ENCODE measurements at regions not wholly inside any gene's neighbourhood (a gene's known extent, or its start where the extent isn't known, plus 50 kb on each side); places are given as distances from the start of the nearest gene placed in this dataset.

GRCh38 chr10:107232013-107232412 is 67.5 kb upstream of the SORCS1 start:
- no peak overlapping the region for H2AFZ ChIP-seq (ENCODE audit: low read depth, low read length)

GRCh38 chr10:107230887-107231286 is 66.4 kb upstream of the SORCS1 start:
- no peaks in the 10 kb centered on the region for H3K9me3 ChIP-seq (ENCODE audit: low read length)
- H2AFZ ChIP-seq (ENCODE audit: low read depth, low read length), result no peak overlapping the region
- no peak overlapping the region for H3K4me3 ChIP-seq (ENCODE audit: low read length)
- no peaks in the 10 kb centered on the region for H3K4me1 ChIP-seq (ENCODE audit: insufficient read depth, low read length)
- H3K27me3 ChIP-seq (ENCODE audit: insufficient read depth, low read length), result no peaks in the 10 kb centered on the region
- H3K36me3 ChIP-seq (ENCODE audit: insufficient read depth, low read length), result no peaks in the 10 kb centered on the region

More at GRCh38 chr10:107232013-107232412, 67.5 kb upstream of the SORCS1 start:
- H3K4me3 ChIP-seq (ENCODE audit: low read length), result no peak overlapping the region
- H3K4me1 ChIP-seq (ENCODE audit: insufficient read depth, low read length), result no peaks in the 10 kb centered on the region
- no peaks in the 10 kb centered on the region for H3K9me3 ChIP-seq (ENCODE audit: low read length)
- H3K27me3 ChIP-seq (ENCODE audit: insufficient read depth, low read length), result no peaks in the 10 kb centered on the region
- no peaks in the 10 kb centered on the region for H3K36me3 ChIP-seq (ENCODE audit: insufficient read depth, low read length)

GRCh38 chr10:107215681-107216080 is 51.2 kb upstream of the SORCS1 start:
- H2AFZ ChIP-seq (ENCODE audit: low read depth, low read length), result no peak overlapping the region
- H3K4me3 ChIP-seq (ENCODE audit: low read length), result no peak overlapping the region
- no peaks in the 10 kb centered on the region for H3K27me3 ChIP-seq (ENCODE audit: insufficient read depth, low read length)

More at GRCh38 chr10:107215681-107216080, 51.2 kb upstream of the SORCS1 start:
- no peaks in the 10 kb centered on the region for H3K36me3 ChIP-seq (ENCODE audit: insufficient read depth, low read length)
- H3K9me3 ChIP-seq (ENCODE audit: low read length), result no peaks in the 10 kb centered on the region
- no peaks in the 10 kb centered on the region for H3K4me1 ChIP-seq (ENCODE audit: insufficient read depth, low read length)
